ENCODE measurements at regions not wholly inside any gene's neighbourhood (a gene's known extent, or its start where the extent isn't known, plus 50 kb on each side); places are given as distances from the start of the nearest gene placed in this dataset.

DNA sequence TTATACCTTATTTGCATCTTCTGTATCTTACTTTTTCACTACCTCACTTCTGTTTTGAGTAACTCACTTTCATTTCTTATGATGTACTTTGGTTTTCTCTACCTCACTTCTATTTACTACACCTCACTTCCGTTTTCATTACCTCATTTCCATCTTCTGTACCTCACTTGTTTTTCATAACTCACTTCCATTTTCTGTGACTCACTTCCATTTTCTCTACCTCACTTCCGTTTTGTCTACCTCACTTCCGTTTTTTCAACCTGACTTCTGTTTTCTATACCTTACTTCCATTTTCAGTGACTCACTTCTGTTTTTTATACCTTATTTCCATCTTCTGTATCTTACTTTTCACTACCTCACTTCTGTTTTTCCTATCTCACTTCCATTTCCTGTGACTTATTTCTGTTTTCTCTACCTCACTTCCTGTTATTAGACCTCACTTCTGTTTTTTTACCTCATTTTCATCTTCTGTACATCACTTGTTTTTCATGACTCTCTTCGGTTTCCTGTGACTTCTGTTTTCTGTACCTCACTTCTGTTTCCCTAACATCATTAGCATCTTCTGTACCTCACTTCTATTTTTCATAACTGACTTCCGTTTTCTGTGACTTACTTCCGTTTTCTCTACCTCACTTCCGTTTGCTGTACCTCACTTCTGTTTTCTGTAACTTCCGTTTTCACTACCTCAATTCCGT, 493.1 kb upstream of the AKR1E2 start:
- DNase-seq: no peak

GRCh38 chr10:4331150-4331549, 494.9 kb upstream of the AKR1E2 start:
- DNase-seq: no peak

GRCh38 chr10:4330636-4331035, 495.4 kb upstream of the AKR1E2 start:
- no peak for DNase-seq

DNA sequence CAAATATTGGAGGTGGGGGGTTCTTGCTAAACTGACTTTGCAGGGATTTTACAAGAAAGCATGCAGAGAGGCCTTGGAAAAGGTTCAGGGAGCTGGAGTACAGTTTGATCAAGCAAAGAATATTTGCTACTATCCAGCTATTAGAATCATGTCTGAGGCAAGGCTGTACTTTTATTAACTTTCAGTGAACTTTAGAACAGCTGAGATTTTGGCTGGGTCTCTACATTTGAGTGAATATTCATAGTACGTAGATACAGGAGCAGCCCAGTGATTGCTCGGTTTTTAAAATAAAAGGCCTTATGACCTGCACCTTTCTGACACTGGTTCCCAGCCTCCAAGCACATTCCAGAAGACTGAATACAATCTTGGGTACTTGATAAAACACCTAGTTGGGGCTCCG, 496.8 kb upstream of the AKR1E2 start:
- no peak for DNase-seq

DNA sequence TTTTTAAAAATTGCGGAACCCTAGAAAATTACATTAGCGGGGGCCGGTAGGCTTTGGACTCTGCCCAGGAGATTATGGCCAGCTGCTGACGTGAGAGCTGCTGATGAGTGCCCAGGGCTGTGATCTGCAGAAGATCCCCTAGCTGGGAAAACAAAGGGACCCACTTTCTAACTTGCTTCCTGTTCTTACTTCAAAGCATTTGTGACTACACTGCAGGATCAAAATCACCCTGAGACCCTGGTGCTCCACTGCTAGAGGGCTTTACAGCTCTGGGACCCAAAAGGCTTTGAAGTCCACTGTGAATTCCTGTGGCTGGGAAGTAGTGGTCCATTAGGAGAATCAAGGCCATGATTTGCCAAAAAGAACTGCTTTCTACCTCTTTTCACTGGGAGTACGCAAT, 499.4 kb upstream of the AKR1E2 start:
- DNase-seq: no peak

DNA sequence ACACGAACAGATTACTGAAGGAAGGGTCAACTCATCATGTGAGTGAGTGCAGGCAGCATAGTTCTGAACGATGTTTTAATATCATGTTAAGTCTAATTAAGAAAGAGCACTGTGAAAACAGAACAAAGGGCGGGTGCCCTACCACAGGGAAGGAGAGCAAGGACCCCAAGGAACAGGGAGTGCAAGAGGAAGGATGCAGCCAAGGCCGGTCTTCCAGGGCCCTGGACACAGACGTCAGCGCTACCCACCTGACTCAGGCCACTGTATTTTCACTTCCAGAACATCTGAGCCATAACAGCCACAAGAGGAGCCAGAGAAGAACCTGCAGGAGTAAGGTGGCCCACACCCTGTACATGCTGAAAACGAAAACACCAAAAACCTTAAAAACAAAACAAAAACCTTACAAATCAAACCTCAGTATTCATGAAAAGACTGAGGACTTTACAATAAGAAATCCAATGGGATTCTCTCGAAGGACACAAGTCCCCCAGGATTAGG, 506.1 kb upstream of the AKR1E2 start:
- DNase-seq: no peak

DNA sequence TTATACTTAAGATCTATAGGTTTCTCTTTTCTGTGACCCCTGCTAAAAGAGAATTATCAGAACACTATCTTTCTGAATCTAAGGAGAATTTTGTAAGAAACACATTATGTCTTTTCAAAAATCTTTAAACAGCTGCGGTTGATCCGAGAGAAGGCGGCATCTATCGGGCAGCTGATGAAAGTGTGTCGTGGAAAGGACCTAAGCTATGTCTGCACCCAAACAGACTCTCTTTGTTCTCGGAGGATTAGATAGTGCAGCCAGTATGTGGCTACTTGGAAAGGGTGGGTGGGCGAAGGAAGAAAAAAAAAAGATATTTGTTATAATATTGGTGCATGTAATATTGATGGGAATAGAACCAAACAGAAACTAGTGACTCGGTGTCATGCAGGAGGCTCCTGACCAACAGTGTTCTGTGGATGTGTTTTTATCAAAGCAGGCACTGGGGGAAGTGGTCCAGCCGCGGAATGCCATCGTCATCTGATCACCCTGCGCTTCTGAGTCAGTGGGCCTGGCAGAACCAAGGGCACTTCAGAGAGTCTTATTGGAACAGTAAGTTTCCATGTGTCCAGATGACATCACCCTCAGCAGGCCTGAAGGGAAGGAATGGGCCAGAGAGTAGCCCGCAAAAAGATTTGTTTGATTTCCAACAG, 509.7 kb upstream of the AKR1E2 start:
- DNase-seq: no peak

- no peak for DNase-seq
These were observed 510.5 kb upstream of the AKR1E2 start for GRCh38 chr10:4315551-4315950.

DNA sequence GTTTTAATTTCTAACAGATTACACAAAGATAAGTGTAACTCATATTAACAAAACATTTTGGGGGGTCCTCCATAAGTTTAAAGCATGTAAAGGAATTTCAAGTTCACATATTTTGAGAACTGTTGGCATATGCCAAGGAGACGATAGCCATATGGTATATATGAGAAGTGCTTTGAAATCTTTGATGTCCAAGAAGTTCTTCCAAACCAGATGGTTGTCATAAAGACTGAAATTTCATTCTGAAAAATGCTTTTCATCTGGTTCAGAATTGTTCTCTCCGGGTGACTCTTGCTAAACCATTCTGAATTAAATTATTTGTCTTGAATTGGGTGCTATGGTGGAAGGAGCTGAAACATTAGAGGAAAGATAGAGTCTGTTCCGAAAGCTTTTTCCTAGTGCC, 513.0 kb upstream of the AKR1E2 start:
- DNase-seq: no peak

GRCh38 chr10:4312051-4312835, 513.8 kb upstream of the AKR1E2 start:
- DNase-seq: no peak

DNA sequence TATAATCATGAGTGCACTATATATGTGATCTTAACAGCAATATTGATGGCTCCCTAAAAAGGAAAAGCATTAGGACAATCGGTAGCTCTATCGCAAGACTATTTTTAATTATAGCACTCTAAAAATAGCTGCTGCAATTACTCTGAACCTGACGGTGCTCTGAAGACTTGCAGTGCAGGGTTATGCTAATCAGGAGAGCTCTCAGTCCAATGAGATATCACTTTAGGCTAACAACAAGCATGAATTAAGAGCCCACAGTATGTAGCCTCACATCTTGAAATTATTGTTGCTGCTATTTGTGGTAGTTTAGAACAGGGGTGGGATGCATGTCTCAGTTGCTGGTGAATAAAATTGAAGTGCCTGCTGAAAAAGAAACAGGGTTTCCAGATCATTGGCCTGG, 515.8 kb upstream of the AKR1E2 start:
- DNase-seq: no peak

DNA sequence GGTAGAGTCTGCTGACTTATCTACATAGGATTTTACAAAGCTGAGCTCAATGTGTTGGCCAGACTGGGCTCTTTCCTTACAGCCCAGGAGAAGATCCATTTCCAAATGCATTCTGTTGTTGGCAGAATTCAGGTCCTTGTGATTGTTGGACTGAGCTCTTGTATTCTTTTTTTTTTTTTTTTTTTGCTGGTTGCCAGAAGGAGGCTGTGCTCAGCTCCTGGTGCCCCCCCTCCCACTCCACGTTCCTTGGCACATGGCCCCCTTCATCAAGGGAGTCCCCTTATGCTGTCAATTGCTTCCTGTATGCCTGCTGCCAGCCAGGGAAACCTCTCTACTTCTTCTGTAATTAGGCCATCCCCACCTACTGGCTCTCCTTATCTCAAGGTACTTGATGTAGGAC, 518.1 kb upstream of the AKR1E2 start:
- no peak for DNase-seq

DNA sequence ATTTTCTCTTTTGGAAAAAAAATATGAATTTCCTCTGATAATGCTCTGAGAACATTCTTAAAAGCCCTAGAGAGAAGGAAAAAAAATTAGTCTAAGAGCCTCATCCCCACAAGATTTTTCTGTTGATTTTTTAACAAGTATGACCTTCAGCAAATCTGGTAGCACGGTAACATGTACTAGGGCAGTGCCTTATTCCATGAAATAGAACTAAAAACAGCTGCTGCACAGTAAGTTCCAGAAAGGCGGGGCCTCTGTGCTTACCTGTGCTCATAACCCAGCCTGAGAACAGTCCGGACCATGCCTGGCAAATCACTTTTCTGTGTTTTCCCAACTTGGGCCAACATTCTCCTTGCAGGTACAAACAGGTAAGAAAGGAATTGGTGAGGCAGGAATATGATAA, 519.1 kb upstream of the AKR1E2 start:
- DNase-seq: no peak

DNA sequence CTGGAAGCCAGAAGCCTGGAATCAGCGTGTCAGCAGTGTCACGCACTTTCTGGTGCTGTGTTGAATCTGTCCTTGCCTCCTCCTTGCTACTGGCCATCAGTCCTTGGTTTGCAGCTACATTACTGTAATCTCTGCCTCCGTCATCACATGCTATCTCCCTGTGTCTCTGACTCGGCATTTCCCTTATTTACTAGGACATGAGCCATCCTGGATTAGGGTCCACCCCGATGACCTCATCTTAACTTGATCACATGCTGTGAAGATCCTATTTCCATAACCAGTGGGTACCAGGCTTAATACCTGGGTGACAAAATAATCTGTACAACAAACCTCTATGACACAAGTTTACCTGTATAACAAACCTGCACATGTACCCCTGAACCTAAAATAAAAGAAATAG, 518.0 kb upstream of the KLF6 start:
- no peak for DNase-seq

- no peak for DNase-seq
These were observed 516.5 kb upstream of the KLF6 start for GRCh38 chr10:4301291-4302045.

DNA sequence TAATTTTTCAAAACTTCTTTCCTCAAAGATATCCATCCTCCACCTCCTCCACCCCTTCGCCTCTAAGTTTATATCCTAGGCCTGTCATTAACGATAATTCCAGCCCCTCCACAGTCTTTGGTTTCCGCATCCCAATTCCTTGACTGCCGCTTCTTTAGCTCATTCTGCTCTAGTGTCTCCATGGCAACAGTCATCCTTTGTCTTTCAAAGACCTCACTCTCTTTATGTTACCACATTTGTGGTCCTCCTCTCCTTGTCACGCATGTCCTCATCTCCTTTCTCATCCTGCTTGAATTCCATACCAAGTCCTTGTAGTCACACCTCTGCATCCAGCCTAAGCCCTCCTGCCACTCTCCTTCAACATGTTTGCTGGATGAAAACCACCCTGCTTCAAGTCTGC, 511.2 kb upstream of the KLF6 start:
- DNase-seq: no peak

DNA sequence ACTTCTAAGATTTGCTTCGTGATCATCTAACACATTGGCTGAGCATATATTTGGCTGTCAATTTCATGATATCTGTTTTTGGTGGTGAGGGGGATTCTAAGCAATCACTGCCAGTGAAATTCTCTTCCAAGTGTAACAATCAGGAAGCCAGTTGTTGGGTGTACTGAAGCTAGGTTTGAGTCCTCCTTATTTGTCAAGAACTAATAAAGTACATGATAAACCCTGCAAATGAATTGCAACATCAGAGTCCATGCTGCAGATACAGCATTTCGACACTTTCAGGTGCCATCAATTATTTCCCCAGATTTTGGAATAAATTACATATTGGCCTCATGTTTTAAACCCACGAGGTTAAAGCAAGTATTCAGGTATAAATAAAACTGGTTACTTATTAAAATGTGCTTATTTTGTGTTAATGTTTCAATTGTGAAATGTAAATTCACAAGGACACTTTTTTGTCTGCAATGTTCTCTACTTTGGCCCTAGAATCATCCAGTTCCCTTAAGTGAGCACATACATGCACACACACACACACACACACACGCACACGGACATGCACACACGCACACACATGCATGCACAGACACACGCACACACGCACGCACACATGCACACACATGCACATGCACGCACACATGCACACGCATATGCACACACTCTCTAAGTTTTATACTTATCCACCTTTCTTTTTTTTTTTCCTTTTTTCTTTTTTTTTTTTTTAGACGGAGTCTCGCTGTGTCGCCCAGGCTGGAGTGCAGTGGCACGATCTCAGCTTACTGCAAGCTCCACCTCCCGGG, 510.2 kb upstream of the KLF6 start:
- DNase-seq: no peak

- no peak for DNase-seq
These were observed 509.3 kb upstream of the KLF6 start for GRCh38 chr10:4294271-4294670.

DNA sequence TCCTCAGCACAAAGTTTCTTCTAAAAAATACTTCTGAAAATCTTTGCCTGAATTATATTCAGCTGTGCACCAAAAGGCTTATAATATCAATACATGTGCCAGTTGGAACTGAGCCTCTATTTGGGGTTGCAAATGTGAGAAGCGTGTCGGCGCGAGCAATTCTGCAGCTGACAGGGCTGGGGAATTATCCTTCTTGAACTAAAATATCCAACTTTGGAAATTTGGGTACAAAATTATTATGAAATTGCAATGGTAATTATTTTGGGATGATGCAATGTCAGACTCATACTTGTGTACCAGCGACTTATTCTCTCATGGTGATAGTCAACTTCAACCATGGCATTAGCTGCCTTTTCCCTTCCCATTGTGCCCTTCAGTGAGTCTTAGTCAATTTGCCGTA, 507.0 kb upstream of the KLF6 start:
- no peak for DNase-seq

DNA sequence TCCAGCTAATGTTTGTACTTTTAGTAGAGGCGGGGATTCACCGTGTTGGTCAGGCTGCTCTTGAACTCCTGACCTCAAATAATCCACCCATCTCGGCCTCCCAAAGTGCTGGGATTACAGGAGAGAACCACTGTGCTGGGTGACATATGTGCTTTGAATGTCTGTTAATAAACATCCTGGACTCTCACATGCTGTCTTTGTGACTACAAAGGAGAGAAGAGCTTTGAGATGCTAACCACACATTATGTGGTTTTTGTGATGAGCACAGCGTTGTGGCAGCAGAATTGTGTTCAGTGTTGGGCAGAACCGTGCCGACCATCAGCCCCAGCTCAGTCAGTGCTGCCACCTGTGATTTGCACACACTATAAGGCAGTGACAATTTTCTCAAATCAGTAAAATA, 500.1 kb upstream of the KLF6 start:
- DNase-seq: no peak

- DNase-seq: no peak
These were observed 499.0 kb upstream of the KLF6 start for GRCh38 chr10:4283846-4284610.

DNA sequence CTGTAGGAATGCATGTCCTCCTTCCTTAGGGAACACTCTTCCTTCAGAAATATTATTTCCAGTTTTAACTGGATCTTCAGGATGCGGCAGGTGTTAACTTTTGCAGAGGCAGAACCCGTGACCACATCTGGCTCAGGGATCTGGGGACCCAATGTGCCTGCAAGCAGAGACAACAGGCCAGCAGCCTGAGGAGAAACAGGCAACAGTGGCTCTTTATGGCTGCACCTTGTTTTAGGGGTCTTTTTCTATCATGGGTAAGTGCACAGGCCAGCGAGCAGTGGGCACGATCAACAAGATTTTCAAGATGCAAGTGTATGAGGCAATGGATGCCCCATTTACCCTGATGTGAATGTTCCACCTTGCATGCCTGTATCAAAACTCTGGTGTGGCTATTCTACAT, 497.5 kb upstream of the KLF6 start:
- no peak for DNase-seq

Measured in bone marrow (tissue), 2 donors.